ENCODE measurements at regions not wholly inside any gene's neighbourhood (a gene's known extent, or its start where the extent isn't known, plus 50 kb on each side); places are given as distances from the start of the nearest gene placed in this dataset.

- TF ChIP-seq CTCF (IDR thresholded peaks at IDR 0.05) (no peak), POLR2A (IDR thresholded peaks at IDR 0.05) (no peak)
Observed at GRCh38 chr6:131424016-131424415, 149.0 kb upstream of the ARG1 start.
